HepG2 (cell line): ENCODE measurements at regions not wholly inside any gene's neighbourhood (a gene's known extent, or its start where the extent isn't known, plus 50 kb on each side); places are given as distances from the start of the nearest gene placed in this dataset.

Experiments
- ATAC-seq: fragments of 200-7000 bp; cut with Tn5 transposase; 3 replicates; pipeline ENCODE4 v1.9.1; 2020; ENCODE audit warnings: mild to moderate bottlenecking, moderate library complexity
- BruUV-seq: library from RNA; stranded (reverse); fragments of 400-500 nt; replicated peaks from 2 replicates; lab custom pipeline; 2021; lab: Mats Ljungman, UMichigan
- CTCF ChIA-PET: fragments of 300-600 bp; formaldehyde crosslinking; extraction: SDS; loops from one replicate; lab custom pipeline; 2021; ENCODE audit warnings: low total read pairs, inconsistent platforms, low intra/inter-chr PET ratio; lab: Yijun Ruan, JAX
- POLR2A ChIA-PET: fragments of 350-600 bp; sonication (Branson Sonifier 250); formaldehyde crosslinking; loops from one replicate; lab custom pipeline; 2020; ENCODE audit warnings: antibody characterized with exemption, inconsistent platforms; lab: Yijun Ruan, JAX
- DNase-seq: peaks from one replicate; pipeline ENCODE4 v3.0.0-alpha.2; 2015; ENCODE audit warnings: low spot score
- FAIRE-seq: peaks from 3 replicates; lab custom pipeline; 2011; peaks lifted over from hg19 to GRCh38; lab: Jason Lieb, UNC
- H2AFZ ChIP-seq: one replicate; pipeline ENCODE4 v1.6.1; 2011; ENCODE audit warnings: low read length, inconsistent platforms
- H3K27ac ChIP-seq: fragments of 300-600 bp; 3 replicates; pipeline ENCODE4 v1.8.0; 2011; ENCODE audit warnings: mixed run types, mild to moderate bottlenecking, mixed read lengths, low read length, inconsistent platforms; ENCODE audit not compliant: insufficient read depth; ENCODE audit errors: extremely low read length
- H3K27me3 ChIP-seq, 2 experiments: fragments of 200-600 bp in 1 of 2; 2 replicates in 1 of 2; 3 replicates in 1 of 2; pipeline versions ENCODE4 v1.6.0 to v1.8.0; 2011; ENCODE audit warnings: low read length in 2 of 2, mild to moderate bottlenecking in 2 of 2, moderate library complexity in 2 of 2, inconsistent platforms in 1 of 2; ENCODE audit not compliant: insufficient read depth in 2 of 2, control insufficient read depth in 1 of 2
- H3K36me3 ChIP-seq, 2 experiments: fragments of 200-600 bp in 1 of 2; replicated peaks in 1 of 2; 2 replicates in 1 of 2; 3 replicates in 1 of 2; pipeline versions ENCODE4 v1.5.1 to v1.8.0; 2011; ENCODE audit warnings: low read length in 2 of 2, inconsistent platforms in 1 of 2; ENCODE audit not compliant: insufficient read depth in 2 of 2, control insufficient read depth in 1 of 2
- H3K4me1 ChIP-seq: 2 replicates; pipeline ENCODE4 v1.5.1; 2012; ENCODE audit warnings: low read length, inconsistent platforms; ENCODE audit not compliant: insufficient read depth
- H3K4me2 ChIP-seq: 2 replicates; pipeline ENCODE4 v1.6.0; 2011; ENCODE audit warnings: low read depth, low read length, inconsistent platforms
- H3K4me3 ChIP-seq, 3 experiments: fragments of 200-600 bp in 1 of 3; sonication (generic), shearing (Covaris generic) in 1 of 3; replicated peaks in 1 of 3; 2 replicates each; pipeline ENCODE4 v1.5.1; 2011 to 2016; ENCODE audit warnings: low read length in 3 of 3, inconsistent platforms in 2 of 3, low read depth in 2 of 3, mild to moderate bottlenecking in 2 of 3, control low read depth in 1 of 3, mixed read lengths in 1 of 3; ENCODE audit not compliant: insufficient read depth in 1 of 3
- H3K79me2 ChIP-seq: one replicate; pipeline ENCODE4 v1.6.1; 2011; ENCODE audit warnings: low read length, inconsistent platforms; ENCODE audit not compliant: insufficient read depth
- H3K9ac ChIP-seq: 2 replicates; pipeline ENCODE4 v1.6.0; 2011; ENCODE audit warnings: mild to moderate bottlenecking, low read depth, low read length, inconsistent platforms; ENCODE audit not compliant: insufficient read depth
- H3K9me3 ChIP-seq: 2 replicates; pipeline ENCODE4 v1.5.1; 2012; ENCODE audit warnings: mild to moderate bottlenecking, low read length
- H4K20me1 ChIP-seq: 2 replicates; pipeline ENCODE4 v1.6.0; 2011; ENCODE audit warnings: inconsistent platforms, mild to moderate bottlenecking, low read length, moderate library complexity; ENCODE audit not compliant: insufficient read depth
- CBX5 ChIP-seq: sonication (generic); formaldehyde crosslinking; IDR thresholded peaks from 2 replicates; pipeline ENCODE4 v1.4.0; 2020; ENCODE audit warnings: missing genetic modification reagents, borderline replicate concordance
- ESRRA ChIP-seq: sonication (generic); formaldehyde crosslinking; IDR thresholded peaks from 2 replicates; pipeline ENCODE4 v1.5.1; 2020; ENCODE audit warnings: mild to moderate bottlenecking, low read depth, missing genetic modification reagents
- FOXM1 ChIP-seq: sonication (generic); formaldehyde crosslinking; IDR thresholded peaks from 2 replicates; pipeline ENCODE4 v1.5.0; 2020; ENCODE audit warnings: missing genetic modification reagents
- KLF12 ChIP-seq: sonication (generic); formaldehyde crosslinking; IDR thresholded peaks from 2 replicates; pipeline ENCODE4 v1.4.0; 2020; ENCODE audit warnings: missing genetic modification reagents, borderline replicate concordance
- PITX1 ChIP-seq: sonication (generic); formaldehyde crosslinking; IDR thresholded peaks from 2 replicates; pipeline ENCODE4 v1.5.1; 2020; ENCODE audit warnings: mild to moderate bottlenecking, missing genetic modification reagents
- RBM39 ChIP-seq: fragments of 200-400 bp; formaldehyde crosslinking; IDR thresholded peaks from one replicate; pipeline ENCODE4 v1.6.1; 2018; ENCODE audit warnings: antibody characterized with exemption, mild to moderate bottlenecking, low read depth, low read length; ENCODE audit not compliant: poor library complexity, severe bottlenecking
- SALL1 ChIP-seq: sonication (generic); formaldehyde crosslinking; IDR thresholded peaks from 2 replicates; pipeline ENCODE4 v1.8.0; 2022; ENCODE audit warnings: mild to moderate bottlenecking, missing genetic modification reagents
- STAT5B ChIP-seq: sonication (generic); formaldehyde crosslinking; IDR thresholded peaks from 2 replicates; pipeline ENCODE4 v1.4.0; 2020; ENCODE audit warnings: missing genetic modification reagents
- ZBTB44 ChIP-seq: sonication (generic); formaldehyde crosslinking; IDR thresholded peaks from 2 replicates; pipeline ENCODE4 v1.4.0; 2020; ENCODE audit warnings: missing genetic modification reagents
- ZNF296 ChIP-seq: sonication (generic); formaldehyde crosslinking; conservative IDR thresholded peaks from 2 replicates; pipeline ENCODE4 v1.5.0; 2020; ENCODE audit warnings: mild to moderate bottlenecking, missing genetic modification reagents
- WGBS: methylation state at CpG from one replicate; pipeline ENCODE4 v1.1.6; 2017; ENCODE audit warnings: low lambda C conversion rate; 5-methylcytosine and 5-hydroxymethylcytosine counted together
- in situ Hi-C: cut with HindIII; loops from 2 replicates; pipeline ENCODE4 v1.10.0; 2017; ENCODE audit warnings: low pct_unique_long_range_greater_than_20kb; ENCODE audit not compliant: extremely low pct_ligation_motif_present
- intact Hi-C: fragments of 100-400 bp; cut with micrococcal nuclease; formaldehyde crosslinking; loops from one replicate; pipeline ENCODE4 v1.10.0; 2022; ENCODE audit not compliant: unreplicated experiment

- peaks cover 25% of the 10 kb centered on the region for H3K4me1 ChIP-seq
- in situ Hi-C loops (no loop called here), intact Hi-C loops (no loop called here)
- no peak overlapping the region for H3K27ac ChIP-seq
- peaks cover 0 to 38% of the 10 kb centered on the region in 2 experiments; a peak in 2 of 5 replicates for H3K27me3 ChIP-seq
- ChIA-PET POLR2A (no interaction called here), CTCF (no interaction called here)
- H3K9ac ChIP-seq, result no peak overlapping the region
- ATAC-seq (no peak), FAIRE-seq (no peak), DNase-seq (no peak)
- BruUV-seq, result no TSS peak
- no peaks in the 10 kb centered on the region; the same call in 1 of the 2 replicates for H4K20me1 ChIP-seq
- no peak overlapping the region for H3K4me3 ChIP-seq
- H2AFZ ChIP-seq, result no peak overlapping the region
- TF ChIP-seq CBX5 (CRISPR knock-in tag) (no peak), PITX1 (CRISPR knock-in tag) (no peak), STAT5B (CRISPR knock-in tag) (no peak), ZBTB44 (CRISPR knock-in tag) (no peak), SALL1 (CRISPR knock-in tag) (no peak), ZNF296 (CRISPR knock-in tag) (no peak), KLF12 (no peak)
- WGBS, result 49% methylated on average over 7 of the region's 7 CpGs
- H3K4me2 ChIP-seq, result no peak overlapping the region
- no peaks in the 10 kb centered on the region for H3K36me3 ChIP-seq
- H3K9me3 ChIP-seq, result no peaks in the 10 kb centered on the region
- H3K79me2 ChIP-seq, result no peaks in the 10 kb centered on the region
Observed at GRCh38 chr10:78762086-78762630, 306.6 kb upstream of the ZMIZ1 start.

- no peaks in the 10 kb centered on the region for H3K36me3 ChIP-seq
- peaks cover 0 to 36% of the 10 kb centered on the region in 2 experiments; a peak in 1 of 5 replicates for H3K27me3 ChIP-seq
- ATAC-seq (no peak), FAIRE-seq (no peak), DNase-seq (no peak)
- TF ChIP-seq ESRRA (CRISPR knock-in tag) (no peak), RBM39 (no peak), FOXM1 (CRISPR knock-in tag) (no peak)
- no peak overlapping the region for H3K4me2 ChIP-seq
- no TSS peak for BruUV-seq
- intact Hi-C loops, result no loop called here
- POLR2A ChIA-PET, result no interaction called here
- in situ Hi-C loops, result no loop called here
- no peaks in the 10 kb centered on the region for H3K79me2 ChIP-seq
- WGBS, result 48% methylated on average over 6 of the region's 6 CpGs
- CTCF ChIA-PET, result no interaction called here
- no peak overlapping the region for H3K4me3 ChIP-seq
- H2AFZ ChIP-seq, result no peak overlapping the region
- H3K9me3 ChIP-seq, result no peaks in the 10 kb centered on the region
- peaks cover 17% of the 10 kb centered on the region for H3K4me1 ChIP-seq
- no peak overlapping the region for H3K27ac ChIP-seq
- no peaks in the 10 kb centered on the region; the same call in 1 of the 2 replicates for H4K20me1 ChIP-seq
- H3K9ac ChIP-seq, result no peak overlapping the region
Observed at GRCh38 chr10:78763234-78763633, 305.5 kb upstream of the ZMIZ1 start.
